Left ventricle myocardium inferior (tissue), 1 donor: ENCODE measurements at regions not wholly inside any gene's neighbourhood (a gene's known extent, or its start where the extent isn't known, plus 50 kb on each side); places are given as distances from the start of the nearest gene placed in this dataset.
"Not testable (repeated sequence)": the region's sequence is repeated elsewhere in the genome, so short reads cannot be mapped to it uniquely, and the experiment has no call there.

Experiments used
- DNase-seq: peaks from one replicate; pipeline ENCODE4 v3.0.0-alpha.2; 2020
- H3K27ac ChIP-seq: fragments of 200-600 bp; replicated peaks from 2 replicates; pipeline ENCODE4 v1.8.0; 2021
- H3K27me3 ChIP-seq: fragments of 200-600 bp; 2 replicates; pipeline ENCODE4 v1.8.0; 2021; ENCODE audit warnings: low read depth
- H3K36me3 ChIP-seq: fragments of 200-600 bp; 2 replicates; pipeline ENCODE4 v1.8.0; 2021
- H3K4me1 ChIP-seq: fragments of 200-600 bp; 2 replicates; pipeline ENCODE4 v1.8.0; 2021
- H3K4me3 ChIP-seq: fragments of 200-600 bp; 2 replicates; pipeline ENCODE4 v1.8.0; 2021; ENCODE audit warnings: mild to moderate bottlenecking, moderate library complexity
- H3K9me3 ChIP-seq: fragments of 200-600 bp; replicated peaks from 2 replicates; pipeline ENCODE4 v1.8.0; 2021
- CTCF ChIP-seq: fragments of 200-600 bp; IDR thresholded peaks from 2 replicates; pipeline ENCODE4 v1.8.0; 2021; ENCODE audit warnings: antibody characterized with exemption, mild to moderate bottlenecking, borderline replicate concordance
- intact Hi-C: fragments of 100-400 bp; cut with micrococcal nuclease; formaldehyde crosslinking; loops from one replicate; pipeline ENCODE4 v1.11.0; 2022
- donor health status: DM: no; HTN: yes; CAD: no; lungs with severe emphysema.

- no peak for TF ChIP-seq CTCF
- Histone ChIP-seq H3K4me3 (no peak overlapping the region), H3K27ac (no peak overlapping the region), H3K9me3 (peaks cover 4% of the 10 kb centered on the region), H3K4me1 (no peaks in the 10 kb centered on the region), H3K36me3 (no peaks in the 10 kb centered on the region), H3K27me3 (no peaks in the 10 kb centered on the region)
- intact Hi-C loops: no loop called here
- DNase-seq: no peak
Measured at GRCh38 chr4:95779447-95779846, 60.4 kb upstream of the PDHA2 start.

- peaks cover 4% of the 10 kb centered on the region for H3K9me3 ChIP-seq
- no peak overlapping the region for H3K27ac ChIP-seq
- no peaks in the 10 kb centered on the region for H3K36me3 ChIP-seq
- TF ChIP-seq CTCF: no peak
- H3K27me3 ChIP-seq: no peaks in the 10 kb centered on the region
- intact Hi-C loops: no loop called here
- no peaks in the 10 kb centered on the region for H3K4me1 ChIP-seq
- H3K4me3 ChIP-seq: no peak overlapping the region
- no peak for DNase-seq
Measured at GRCh38 chr4:95778666-95779065, 61.2 kb upstream of the PDHA2 start.

- H3K27ac ChIP-seq, DNase-seq, intact Hi-C loops, H3K4me3 ChIP-seq, H3K4me1 ChIP-seq, H3K27me3 ChIP-seq, H3K36me3 ChIP-seq: not testable (repeated sequence)
- H3K9me3 ChIP-seq: peaks cover 15% of the 10 kb centered on the region
Measured at GRCh38 chr4:95770605-95771004, 69.3 kb upstream of the PDHA2 start.

GRCh38 chr4:95764961-95765360 lies 74.9 kb upstream of the PDHA2 start:
- no peaks in the 10 kb centered on the region for H3K27me3 ChIP-seq

GRCh38 chr4:95761871-95762270 lies 78.0 kb upstream of the PDHA2 start:
- H3K27me3 ChIP-seq: no peaks in the 10 kb centered on the region
- no peak overlapping the region for H3K27ac ChIP-seq
- no peak overlapping the region for H3K4me3 ChIP-seq
- no peaks in the 10 kb centered on the region for H3K36me3 ChIP-seq
- no peak for DNase-seq
- peaks cover 6% of the 10 kb centered on the region for H3K9me3 ChIP-seq
- intact Hi-C loops: no loop called here
- no peak for TF ChIP-seq CTCF
- H3K4me1 ChIP-seq: no peaks in the 10 kb centered on the region

More at GRCh38 chr4:95764961-95765360, 74.9 kb upstream of the PDHA2 start:
- TF ChIP-seq CTCF: no peak
- Histone ChIP-seq H3K4me3 (no peak overlapping the region), H3K9me3 (peaks cover 13% of the 10 kb centered on the region), H3K36me3 (no peaks in the 10 kb centered on the region), H3K27ac (no peak overlapping the region), H3K4me1 (no peaks in the 10 kb centered on the region)
- intact Hi-C loops: no loop called here
- no peak for DNase-seq

- no peaks in the 10 kb centered on the region for H3K4me1 ChIP-seq
- peaks cover 2% of the 10 kb centered on the region for H3K9me3 ChIP-seq
- H3K4me3 ChIP-seq: no peak overlapping the region
- DNase-seq: no peak
- H3K36me3 ChIP-seq: no peaks in the 10 kb centered on the region
- H3K27ac ChIP-seq: no peak overlapping the region
- no peaks in the 10 kb centered on the region for H3K27me3 ChIP-seq
- TF ChIP-seq CTCF: no peak
- intact Hi-C loops: no loop called here
Measured at GRCh38 chr4:95761426-95761825, 78.5 kb upstream of the PDHA2 start.

- H3K36me3 ChIP-seq, intact Hi-C loops, H3K4me3 ChIP-seq, H3K4me1 ChIP-seq, DNase-seq, H3K9me3 ChIP-seq, H3K27me3 ChIP-seq, H3K27ac ChIP-seq: not testable (repeated sequence)
Measured at GRCh38 chr4:95760646-95761045, 79.2 kb upstream of the PDHA2 start.
